ENCODE measurements at regions not wholly inside any gene's neighbourhood (a gene's known extent, or its start where the extent isn't known, plus 50 kb on each side); places are given as distances from the start of the nearest gene placed in this dataset.

DNA sequence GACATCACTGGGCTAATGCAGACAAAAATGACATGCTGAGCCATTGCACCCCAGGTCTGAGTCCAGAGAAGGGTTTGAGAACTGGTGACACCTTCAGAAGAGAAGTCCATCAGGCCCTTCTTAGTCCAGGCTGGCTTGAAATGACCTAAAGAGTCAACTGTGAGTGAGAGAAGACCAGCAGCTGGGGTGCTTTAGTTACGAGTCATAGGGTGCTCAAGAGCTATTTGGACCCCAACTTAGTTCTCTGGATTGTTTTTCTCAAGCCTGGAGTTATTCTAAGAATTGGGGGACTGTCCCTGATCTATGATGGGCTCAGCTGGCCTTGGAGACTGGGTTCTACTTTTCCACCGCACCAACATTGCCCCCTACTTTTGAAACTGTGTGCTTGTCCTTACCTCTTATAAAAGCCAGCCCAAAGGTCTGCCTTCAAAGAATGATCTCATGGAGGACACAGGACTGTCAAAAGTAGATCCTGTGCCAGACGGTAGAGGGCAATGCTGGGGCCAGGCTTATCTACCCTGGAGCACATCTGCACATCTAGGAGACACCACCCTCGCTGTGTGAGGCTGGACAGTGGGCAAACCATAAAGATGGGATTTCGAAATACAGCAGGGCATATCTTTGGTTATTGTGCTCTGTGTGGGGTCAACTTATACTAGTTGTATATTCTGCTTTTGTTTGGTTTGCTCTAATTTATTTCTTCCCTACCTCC lies 333.0 kb upstream of the SLC14A2 start:
- H3K27ac Mint-ChIP-seq, result no peak overlapping the region
- TF ChIP-seq, protein P1, sequence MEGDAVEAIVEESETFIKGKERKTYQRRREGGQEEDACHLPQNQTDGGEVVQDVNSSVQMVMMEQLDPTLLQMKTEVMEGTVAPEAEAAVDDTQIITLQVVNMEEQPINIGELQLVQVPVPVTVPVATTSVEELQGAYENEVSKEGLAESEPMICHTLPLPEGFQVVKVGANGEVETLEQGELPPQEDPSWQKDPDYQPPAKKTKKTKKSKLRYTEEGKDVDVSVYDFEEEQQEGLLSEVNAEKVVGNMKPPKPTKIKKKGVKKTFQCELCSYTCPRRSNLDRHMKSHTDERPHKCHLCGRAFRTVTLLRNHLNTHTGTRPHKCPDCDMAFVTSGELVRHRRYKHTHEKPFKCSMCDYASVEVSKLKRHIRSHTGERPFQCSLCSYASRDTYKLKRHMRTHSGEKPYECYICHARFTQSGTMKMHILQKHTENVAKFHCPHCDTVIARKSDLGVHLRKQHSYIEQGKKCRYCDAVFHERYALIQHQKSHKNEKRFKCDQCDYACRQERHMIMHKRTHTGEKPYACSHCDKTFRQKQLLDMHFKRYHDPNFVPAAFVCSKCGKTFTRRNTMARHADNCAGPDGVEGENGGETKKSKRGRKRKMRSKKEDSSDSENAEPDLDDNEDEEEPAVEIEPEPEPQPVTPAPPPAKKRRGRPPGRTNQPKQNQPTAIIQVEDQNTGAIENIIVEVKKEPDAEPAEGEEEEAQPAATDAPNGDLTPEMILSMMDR (IDR thresholded peaks at IDR 0.05; ENCODE audit: unreplicated experiment in 3 of 3), result no peak
- no peaks in the 10 kb centered on the region for H3K27me3 Mint-ChIP-seq (ENCODE audit: low read depth)
- H3K9me3 Mint-ChIP-seq, result no peaks in the 10 kb centered on the region
- H3K4me3 Mint-ChIP-seq, result no peak overlapping the region
- H3K4me1 Mint-ChIP-seq, result no peaks in the 10 kb centered on the region
- H3K36me3 Mint-ChIP-seq (ENCODE audit: low read depth), result no peaks in the 10 kb centered on the region

DNA sequence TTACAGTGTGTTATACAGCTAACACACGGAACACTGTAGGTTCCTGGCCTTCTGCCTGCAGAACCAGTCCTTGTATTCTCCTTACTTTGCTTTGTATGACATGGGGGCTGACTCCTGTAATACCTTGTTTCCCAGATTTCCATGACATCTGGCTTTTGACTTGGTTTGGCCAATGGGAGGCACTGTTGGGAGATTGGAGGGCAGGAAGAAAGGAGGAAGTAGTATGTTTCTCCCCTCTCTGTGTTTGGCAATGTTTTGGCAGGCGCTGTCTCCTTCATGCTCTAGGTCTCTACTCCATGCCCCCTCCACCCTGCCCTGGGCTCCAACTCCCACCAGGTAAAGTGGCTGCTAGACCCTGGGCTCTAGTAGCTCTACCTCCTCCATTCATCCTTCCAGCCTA lies 331.1 kb upstream of the SLC14A2 start:
- Mint-ChIP-seq H3K4me1 (no peaks in the 10 kb centered on the region), H3K4me3 (no peak overlapping the region), H3K27ac (no peak overlapping the region), H3K27me3 (ENCODE audit: low read depth) (no peaks in the 10 kb centered on the region), H3K36me3 (ENCODE audit: low read depth) (no peaks in the 10 kb centered on the region), H3K9me3 (no peaks in the 10 kb centered on the region)
- TF ChIP-seq, protein P1 (IDR thresholded peaks at IDR 0.05; ENCODE audit: unreplicated experiment in 3 of 3), result no peak

DNA sequence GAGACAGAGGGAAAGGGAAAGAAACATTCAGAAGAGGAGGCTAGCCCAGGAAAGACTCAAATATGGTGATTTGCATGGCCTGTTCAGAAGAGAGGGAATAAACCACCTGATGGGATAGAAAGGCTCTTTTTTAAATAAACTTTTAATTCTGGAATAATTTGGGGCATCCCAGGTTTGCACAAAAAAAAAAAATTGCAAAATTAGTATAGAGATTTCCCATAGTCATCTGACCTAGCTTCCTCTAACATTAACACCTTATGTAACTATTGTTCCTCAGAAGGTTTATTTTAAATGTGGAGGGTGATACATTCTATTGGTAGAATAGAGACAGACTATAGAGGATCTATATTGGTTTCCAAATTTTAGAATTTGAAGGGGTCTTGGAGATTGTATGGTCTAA lies 330.4 kb upstream of the SLC14A2 start:
- Mint-ChIP-seq H3K36me3 (ENCODE audit: low read depth) (no peaks in the 10 kb centered on the region), H3K27me3 (ENCODE audit: low read depth) (no peaks in the 10 kb centered on the region), H3K9me3 (no peaks in the 10 kb centered on the region), H3K4me3 (no peak overlapping the region), H3K4me1 (no peaks in the 10 kb centered on the region), H3K27ac (no peak overlapping the region)
- TF ChIP-seq, protein P1 (IDR thresholded peaks at IDR 0.05; ENCODE audit: unreplicated experiment in 3 of 3), result no peak

DNA sequence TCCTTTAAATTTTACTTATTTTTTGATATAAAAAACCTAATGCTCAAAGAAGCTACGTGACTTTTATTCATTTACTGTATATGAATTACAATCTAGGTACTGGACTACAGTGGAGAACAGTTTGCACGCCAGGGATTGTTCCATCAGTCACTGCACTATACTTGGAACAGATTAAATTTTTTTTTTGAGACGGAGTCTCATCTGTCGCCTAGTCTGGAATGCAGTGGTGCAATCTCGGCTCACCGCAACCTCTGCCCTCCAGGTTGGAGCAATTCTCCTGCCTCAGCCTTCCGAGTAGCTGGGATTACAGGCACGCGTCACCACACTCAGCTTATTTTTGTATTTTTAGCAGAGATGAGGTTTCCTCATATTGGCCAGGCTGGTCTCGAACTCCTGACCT lies 330.0 kb upstream of the SLC14A2 start:
- TF ChIP-seq, protein P1 (IDR thresholded peaks at IDR 0.05; ENCODE audit: unreplicated experiment in 3 of 3), result no peak
- no peaks in the 10 kb centered on the region for H3K36me3 Mint-ChIP-seq (ENCODE audit: low read depth)
- no peaks in the 10 kb centered on the region for H3K4me1 Mint-ChIP-seq
- no peak overlapping the region for H3K27ac Mint-ChIP-seq
- H3K4me3 Mint-ChIP-seq, result no peak overlapping the region
- peaks cover 1% of the 10 kb centered on the region for H3K27me3 Mint-ChIP-seq (ENCODE audit: low read depth)
- H3K9me3 Mint-ChIP-seq, result no peaks in the 10 kb centered on the region

DNA sequence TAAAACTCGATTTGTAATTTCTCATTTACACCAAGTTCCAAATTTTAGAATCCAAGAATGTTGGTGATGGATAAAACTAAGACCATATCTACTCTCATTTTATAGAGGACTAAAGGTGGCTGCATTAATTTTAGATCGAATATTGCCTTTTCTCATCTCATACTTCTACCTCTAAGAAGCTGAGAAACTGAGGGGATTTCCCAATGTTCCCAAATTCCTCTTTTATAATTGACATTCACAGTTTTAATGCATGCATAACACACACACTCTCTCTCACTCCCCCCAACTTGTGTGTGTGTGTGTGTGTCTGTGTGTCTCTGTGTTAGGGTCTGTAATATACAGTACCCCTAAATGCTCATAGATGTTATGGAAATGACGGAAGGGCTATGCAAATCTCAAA lies 328.8 kb upstream of the SLC14A2 start:
- no peak overlapping the region for H3K4me3 Mint-ChIP-seq
- H3K27me3 Mint-ChIP-seq (ENCODE audit: low read depth), result peaks cover 3% of the 10 kb centered on the region
- no peaks in the 10 kb centered on the region for H3K9me3 Mint-ChIP-seq
- no peaks in the 10 kb centered on the region for H3K4me1 Mint-ChIP-seq
- no peak overlapping the region for H3K27ac Mint-ChIP-seq
- H3K36me3 Mint-ChIP-seq (ENCODE audit: low read depth), result no peaks in the 10 kb centered on the region
- TF ChIP-seq, protein P1 (IDR thresholded peaks at IDR 0.05; ENCODE audit: unreplicated experiment in 3 of 3), result no peak

DNA sequence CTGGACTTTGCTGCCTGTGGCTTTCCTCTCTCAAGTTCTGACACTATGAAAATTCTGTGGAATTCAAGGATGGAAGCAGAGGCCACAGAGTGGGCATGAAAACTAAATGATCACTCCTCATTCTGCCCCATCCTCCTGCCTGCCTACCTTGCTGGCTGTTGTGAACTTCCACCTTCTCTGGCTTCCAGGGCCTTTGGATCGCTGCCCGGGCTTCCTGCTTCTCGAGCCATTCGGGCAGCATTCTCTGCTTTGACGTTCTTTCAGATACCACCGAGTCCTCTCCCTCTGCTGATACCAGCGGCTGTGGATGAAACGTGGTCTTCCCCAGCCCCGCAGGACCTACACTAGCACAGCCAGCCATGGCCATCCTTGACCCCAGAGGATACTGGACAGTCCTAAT lies 327.7 kb upstream of the SLC14A2 start:
- Mint-ChIP-seq H3K27ac (no peak overlapping the region), H3K27me3 (ENCODE audit: low read depth) (peaks cover 3% of the 10 kb centered on the region), H3K9me3 (no peaks in the 10 kb centered on the region), H3K4me3 (no peak overlapping the region), H3K36me3 (ENCODE audit: low read depth) (no peaks in the 10 kb centered on the region), H3K4me1 (peaks cover 4% of the 10 kb centered on the region)
- TF ChIP-seq, protein P1 (IDR thresholded peaks at IDR 0.05; ENCODE audit: unreplicated experiment in 3 of 3), result no peak

All from nephron (organoid).